ENCODE measurements at regions not wholly inside any gene's neighbourhood (a gene's known extent, or its start where the extent isn't known, plus 50 kb on each side); places are given as distances from the start of the nearest gene placed in this dataset.

GRCh38 chr2:63769915-63770314 lies 71.8 kb upstream of the UGP2 start:
- Mint-ChIP-seq H3K9me3 (ENCODE audit: unreplicated experiment) (no peaks in the 10 kb centered on the region), H3K4me3 (ENCODE audit: unreplicated experiment) (no peak overlapping the region), H3K4me1 (ENCODE audit: unreplicated experiment) (no peaks in the 10 kb centered on the region), H3K27me3 (ENCODE audit: unreplicated experiment) (peaks cover 1% of the 10 kb centered on the region), H3K36me3 (ENCODE audit: low read depth, unreplicated experiment) (no peaks in the 10 kb centered on the region), H3K27ac (ENCODE audit: unreplicated experiment) (no peak overlapping the region)
- TF ChIP-seq CTCF (IDR thresholded peaks at IDR 0.05; ENCODE audit: unreplicated experiment), result no peak
- DNase-seq (ENCODE audit: low spot score), result no peak

DNA sequence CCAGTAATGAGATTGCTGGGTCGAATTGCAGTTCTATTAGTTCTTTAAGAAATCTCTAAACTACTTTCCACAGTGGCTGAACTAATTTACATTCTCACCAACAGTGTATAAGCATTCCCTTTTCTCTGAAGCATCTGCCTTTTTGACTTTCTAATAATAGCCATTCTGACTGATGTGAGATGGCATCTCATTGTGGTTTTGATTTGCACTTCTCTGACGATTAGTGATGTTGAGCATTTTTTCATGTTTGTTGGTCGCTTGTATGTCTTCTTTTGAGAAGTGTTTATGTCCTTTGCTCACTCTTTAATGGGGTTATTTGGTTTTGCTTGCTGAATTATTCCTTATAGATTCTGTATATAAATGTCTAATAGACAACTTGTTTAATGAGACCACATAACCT lies 69.6 kb upstream of the UGP2 start:
- TF ChIP-seq CTCF (IDR thresholded peaks at IDR 0.05; ENCODE audit: unreplicated experiment), result no peak
- Mint-ChIP-seq H3K9me3 (ENCODE audit: unreplicated experiment) (no peaks in the 10 kb centered on the region), H3K36me3 (ENCODE audit: low read depth, unreplicated experiment) (no peaks in the 10 kb centered on the region), H3K27me3 (ENCODE audit: unreplicated experiment) (peaks cover 1% of the 10 kb centered on the region), H3K4me3 (ENCODE audit: unreplicated experiment) (no peak overlapping the region), H3K27ac (ENCODE audit: unreplicated experiment) (no peak overlapping the region), H3K4me1 (ENCODE audit: unreplicated experiment) (no peaks in the 10 kb centered on the region)
- no peak for DNase-seq (ENCODE audit: low spot score)

- DNase-seq (ENCODE audit: low spot score), result no peak
- Mint-ChIP-seq H3K27ac (ENCODE audit: unreplicated experiment) (no peak overlapping the region), H3K27me3 (ENCODE audit: unreplicated experiment) (peaks cover 1% of the 10 kb centered on the region), H3K4me3 (ENCODE audit: unreplicated experiment) (no peak overlapping the region), H3K4me1 (ENCODE audit: unreplicated experiment) (peaks cover 4% of the 10 kb centered on the region), H3K36me3 (ENCODE audit: low read depth, unreplicated experiment) (no peaks in the 10 kb centered on the region), H3K9me3 (ENCODE audit: unreplicated experiment) (no peaks in the 10 kb centered on the region)
- TF ChIP-seq CTCF (IDR thresholded peaks at IDR 0.05; ENCODE audit: unreplicated experiment), result no peak
Measured at GRCh38 chr2:63775191-63775590, 66.5 kb upstream of the UGP2 start.

DNA sequence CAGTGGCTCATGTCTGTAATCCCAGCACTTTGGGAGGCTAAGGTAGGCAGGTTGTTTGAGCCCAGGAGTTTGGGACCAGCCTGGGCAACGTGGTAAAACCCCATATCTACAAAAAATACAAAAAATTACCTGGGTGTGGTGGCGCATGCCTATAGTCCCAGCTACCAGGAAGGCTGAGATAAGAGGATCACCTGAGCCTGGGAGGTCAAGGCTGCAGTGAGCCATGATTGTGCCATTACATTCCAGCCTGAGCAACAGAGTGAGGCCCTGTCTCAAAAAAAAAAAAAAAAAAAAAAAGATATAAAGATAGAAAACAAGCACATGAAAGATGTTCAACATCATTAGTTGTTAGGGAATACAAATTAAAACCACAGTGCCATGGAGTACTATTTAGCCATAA lies 65.3 kb upstream of the UGP2 start:
- Mint-ChIP-seq H3K4me1 (ENCODE audit: unreplicated experiment) (peaks cover 4% of the 10 kb centered on the region), H3K27me3 (ENCODE audit: unreplicated experiment) (peaks cover 1% of the 10 kb centered on the region)
- TF ChIP-seq CTCF (IDR thresholded peaks at IDR 0.05; ENCODE audit: unreplicated experiment), result no peak

DNA sequence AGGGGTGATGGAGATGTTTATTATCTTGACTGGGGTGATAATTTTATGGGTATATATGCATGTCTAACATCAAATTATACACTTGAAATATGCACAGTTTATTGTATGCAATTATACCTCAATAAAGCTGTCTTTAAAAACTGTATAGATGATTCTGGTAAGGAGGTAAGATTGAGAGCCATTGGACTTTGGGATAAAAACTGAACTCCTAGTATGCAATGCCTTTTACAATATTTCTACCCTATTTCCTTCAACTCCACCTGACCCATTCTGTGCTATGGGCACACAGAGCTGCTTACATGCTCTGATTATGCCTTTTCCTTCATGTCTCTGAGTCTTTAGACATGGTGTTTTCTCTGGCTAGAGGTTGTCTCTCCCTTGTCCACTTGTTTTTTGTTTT lies 63.9 kb upstream of the UGP2 start:
- Mint-ChIP-seq H3K4me1 (ENCODE audit: unreplicated experiment) (peaks cover 4% of the 10 kb centered on the region), H3K36me3 (ENCODE audit: low read depth, unreplicated experiment) (no peaks in the 10 kb centered on the region), H3K4me3 (ENCODE audit: unreplicated experiment) (no peak overlapping the region), H3K27me3 (ENCODE audit: unreplicated experiment) (peaks cover 1% of the 10 kb centered on the region), H3K27ac (ENCODE audit: unreplicated experiment) (no peak overlapping the region), H3K9me3 (ENCODE audit: unreplicated experiment) (no peaks in the 10 kb centered on the region)
- no peak for TF ChIP-seq CTCF (IDR thresholded peaks at IDR 0.05; ENCODE audit: unreplicated experiment)
- no peak for DNase-seq (ENCODE audit: low spot score)

More for the DNA sequence above, 65.3 kb upstream of the UGP2 start:
- Mint-ChIP-seq H3K27ac (ENCODE audit: unreplicated experiment) (no peak overlapping the region), H3K36me3 (ENCODE audit: low read depth, unreplicated experiment) (no peaks in the 10 kb centered on the region), H3K4me3 (ENCODE audit: unreplicated experiment) (no peak overlapping the region), H3K9me3 (ENCODE audit: unreplicated experiment) (no peaks in the 10 kb centered on the region)
- DNase-seq (ENCODE audit: low spot score), result no peak

Measured in endothelial cell (in vitro differentiated cells).